ENCODE measurements at regions not wholly inside any gene's neighbourhood (a gene's known extent, or its start where the extent isn't known, plus 50 kb on each side); places are given as distances from the start of the nearest gene placed in this dataset.

- TF ChIP-seq MAX (IDR thresholded peaks at IDR 0.05; ENCODE audit: low read depth, low read length) (no peak), CTCF (IDR thresholded peaks at IDR 0.05 in 2 of 3, conservative IDR thresholded peaks at IDR 0.05 in 1 of 3; ENCODE audit: control insufficient read depth in 2 of 3, extremely low read depth in 1 of 3, insufficient read depth in 1 of 3, low read depth in 3 of 3, low read length in 3 of 3) (no peak), POLR2AphosphoS5 (IDR thresholded peaks at IDR 0.05; ENCODE audit: low read length) (no peak)
These were observed 94.6 kb upstream of the DAAM1 start for GRCh38 chr14:59093902-59094301.

Measured in GM12878 (cell line).